Pancreas (tissue), 10 donors: ENCODE measurements at regions not wholly inside any gene's neighbourhood (a gene's known extent, or its start where the extent isn't known, plus 50 kb on each side); places are given as distances from the start of the nearest gene placed in this dataset.

Experiments
- ATAC-seq, 4 donors: fragments of 200-7000 bp; cut with Tn5 transposase; one replicate each; pipeline versions ENCODE4 v1.8.0 to v1.9.1; 2020; ENCODE audit warnings: mild to moderate bottlenecking in 4 of 4, moderate library complexity in 4 of 4
- DNase-seq, 6 donors: peaks; one replicate each; pipeline ENCODE4 v3.0.0-alpha.2; 2020
- FAIRE-seq: peaks from 2 replicates; lab custom pipeline; 2012; peaks lifted over from hg19 to GRCh38; lab: Jason Lieb, UNC
- H3K27ac ChIP-seq, 4 donors: fragments of 200-600 bp; sonication (generic); 1 replicate in 3 of 4; 2 replicates in 1 of 4; pipeline versions ENCODE4 v1.5.0 to v1.8.0; 2020
- H3K27me3 ChIP-seq, 4 donors: fragments of 200-600 bp; one replicate each; pipeline ENCODE4 v1.8.0; 2021
- H3K36me3 ChIP-seq, 3 donors: fragments of 200-600 bp; sonication (generic) in 1 of 3; one replicate each; pipeline versions ENCODE4 v1.5.0 to v1.8.0; 2020 to 2021
- H3K4me1 ChIP-seq, 3 donors: fragments of 200-600 bp; one replicate each; pipeline ENCODE4 v1.8.0; 2021
- H3K4me3 ChIP-seq, 4 donors: fragments of 200-600 bp; sonication (generic) in 2 of 4; one replicate each; pipeline versions ENCODE4 v1.5.0 to v1.8.0; 2020 to 2021
- H3K9me3 ChIP-seq, 4 donors: fragments of 200-600 bp; one replicate each; pipeline ENCODE4 v1.8.0; 2021
- WGBS, 2 donors: extraction: QIAGEN DNeasy Blood & Tissue Kit; methylation state at CpG; one replicate each; pipeline ENCODE4 v1.1.7; 2013; 5-methylcytosine and 5-hydroxymethylcytosine counted together
- intact Hi-C, 3 donors: fragments of 100-400 bp; cut with DNase I; formaldehyde crosslinking; loops; one replicate each; pipeline versions ENCODE4 v1.11.1 to v1.14.2; 2022
- TF ChIP-seq, protein P1 (sequence below), 4 donors: fragments of 200-600 bp; sonication (generic) in 3 of 4; IDR thresholded peaks; one replicate each; pipeline versions ENCODE4 v1.5.0 to v1.8.0; 2021; ENCODE audit warnings: antibody characterized with exemption in 4 of 4
- donor health status: healthy with polysubstance abuse.
- donor health status: DM: no; HTN: no; CAD: no; lungs with moderate emphysema.
- donor health status: DM: no; HTN: no; CAD: no.
- donor health status: control.
- donor health status: control.
- donor health status: Bipolar disorder and iron deficiency.
- donor health status: DM: yes; HTN: yes; CAD: no.
- donor health status: DM: no; HTN: no; CAD: no.
- donor health status: DM: no; HTN: no; CAD: no.
- donor health status: DM: yes; HTN: yes; CAD: no.

DNA sequence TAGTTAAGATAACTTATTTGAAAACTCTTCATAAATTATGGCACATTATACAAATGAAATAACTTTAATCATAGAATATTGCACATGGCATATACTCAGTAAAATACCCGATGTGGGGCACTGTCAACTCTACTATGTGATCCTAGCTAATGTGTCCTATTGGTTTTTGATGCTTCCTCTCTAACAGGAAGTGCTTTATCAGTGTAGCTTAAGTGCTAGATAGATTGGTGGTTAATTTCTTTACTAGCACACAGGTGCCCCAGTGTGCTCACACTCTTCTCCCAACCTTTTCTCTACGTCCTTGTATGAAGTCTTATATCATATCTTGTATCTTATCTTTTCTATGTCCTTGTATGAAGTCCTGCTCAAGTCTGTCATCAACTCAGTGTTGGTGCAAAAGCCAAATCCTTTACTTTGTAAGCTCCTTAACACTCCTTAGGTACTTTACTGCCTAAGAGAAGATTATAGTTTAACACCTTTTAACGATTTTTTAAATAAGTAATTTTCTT is 358.9 kb downstream of the CENPW start:
- TF ChIP-seq, protein P1, sequence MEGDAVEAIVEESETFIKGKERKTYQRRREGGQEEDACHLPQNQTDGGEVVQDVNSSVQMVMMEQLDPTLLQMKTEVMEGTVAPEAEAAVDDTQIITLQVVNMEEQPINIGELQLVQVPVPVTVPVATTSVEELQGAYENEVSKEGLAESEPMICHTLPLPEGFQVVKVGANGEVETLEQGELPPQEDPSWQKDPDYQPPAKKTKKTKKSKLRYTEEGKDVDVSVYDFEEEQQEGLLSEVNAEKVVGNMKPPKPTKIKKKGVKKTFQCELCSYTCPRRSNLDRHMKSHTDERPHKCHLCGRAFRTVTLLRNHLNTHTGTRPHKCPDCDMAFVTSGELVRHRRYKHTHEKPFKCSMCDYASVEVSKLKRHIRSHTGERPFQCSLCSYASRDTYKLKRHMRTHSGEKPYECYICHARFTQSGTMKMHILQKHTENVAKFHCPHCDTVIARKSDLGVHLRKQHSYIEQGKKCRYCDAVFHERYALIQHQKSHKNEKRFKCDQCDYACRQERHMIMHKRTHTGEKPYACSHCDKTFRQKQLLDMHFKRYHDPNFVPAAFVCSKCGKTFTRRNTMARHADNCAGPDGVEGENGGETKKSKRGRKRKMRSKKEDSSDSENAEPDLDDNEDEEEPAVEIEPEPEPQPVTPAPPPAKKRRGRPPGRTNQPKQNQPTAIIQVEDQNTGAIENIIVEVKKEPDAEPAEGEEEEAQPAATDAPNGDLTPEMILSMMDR (IDR thresholded peaks at IDR 0.05) = no peak
- ATAC-seq = no peak
- no peak for DNase-seq
- FAIRE-seq = no peak
- Histone ChIP-seq H3K9me3 (no peaks in the 10 kb centered on the region), H3K27me3 (no peaks in the 10 kb centered on the region), H3K27ac (no peak overlapping the region), H3K4me1 (no peaks in the 10 kb centered on the region), H3K36me3 (no peaks in the 10 kb centered on the region), H3K4me3 (no peak overlapping the region)
- WGBS, 2 donors = 16 to 30% methylated on average over 3 of the region's 3 CpGs
- intact Hi-C loops = no loop called here

DNA sequence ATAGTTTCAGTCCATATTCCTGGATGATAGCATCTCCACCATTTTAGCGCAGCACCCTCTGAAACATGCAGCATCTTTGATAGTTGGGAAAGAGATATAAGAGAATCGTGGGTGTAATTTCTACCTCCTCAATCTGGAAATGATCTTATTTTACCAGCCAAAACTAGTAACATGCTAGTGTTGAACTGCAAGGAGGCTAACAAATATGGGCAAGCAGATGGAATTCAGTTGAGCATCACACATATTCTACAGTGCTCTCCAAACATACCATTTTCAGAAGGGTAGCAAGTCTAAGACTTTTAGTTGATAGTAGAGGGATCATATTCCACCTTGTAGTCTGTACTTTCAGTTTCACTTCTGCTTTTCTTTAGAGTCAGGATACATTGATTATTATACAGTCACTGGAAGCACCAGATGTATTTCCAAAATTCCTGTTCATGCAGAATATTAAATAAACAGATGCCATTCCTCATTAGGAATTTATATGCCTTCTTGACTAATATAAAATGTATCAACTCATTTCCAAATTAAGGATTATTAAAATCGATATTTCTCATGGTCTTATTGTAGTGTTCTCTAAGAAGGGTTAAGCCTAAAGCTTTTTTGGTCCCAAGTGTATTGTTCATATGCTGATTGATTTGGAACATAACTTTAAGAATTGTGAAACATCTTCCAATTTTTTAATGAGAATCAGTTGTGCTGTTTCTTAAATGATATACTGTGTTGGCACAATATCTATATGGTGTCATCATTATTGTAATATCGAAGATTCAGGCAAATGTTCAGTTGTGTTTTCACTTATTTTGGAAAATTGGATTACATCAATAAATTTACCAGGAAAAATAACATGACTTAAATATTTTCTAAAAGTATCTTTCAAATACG is 362.0 kb downstream of the CENPW start:
- H3K27me3 ChIP-seq = no peaks in the 10 kb centered on the region
- TF ChIP-seq, protein P1 (IDR thresholded peaks at IDR 0.05) = no peak
- no peak overlapping the region for H3K4me3 ChIP-seq
- H3K9me3 ChIP-seq = no peaks in the 10 kb centered on the region
- DNase-seq (no peak), FAIRE-seq (no peak), ATAC-seq (no peak)
- WGBS, 2 donors = 50 to 67% methylated on average over 5 of the region's 5 CpGs
- H3K27ac ChIP-seq = no peak overlapping the region
- H3K36me3 ChIP-seq = no peaks in the 10 kb centered on the region
- intact Hi-C loops = no loop called here
- no peaks in the 10 kb centered on the region for H3K4me1 ChIP-seq

DNA sequence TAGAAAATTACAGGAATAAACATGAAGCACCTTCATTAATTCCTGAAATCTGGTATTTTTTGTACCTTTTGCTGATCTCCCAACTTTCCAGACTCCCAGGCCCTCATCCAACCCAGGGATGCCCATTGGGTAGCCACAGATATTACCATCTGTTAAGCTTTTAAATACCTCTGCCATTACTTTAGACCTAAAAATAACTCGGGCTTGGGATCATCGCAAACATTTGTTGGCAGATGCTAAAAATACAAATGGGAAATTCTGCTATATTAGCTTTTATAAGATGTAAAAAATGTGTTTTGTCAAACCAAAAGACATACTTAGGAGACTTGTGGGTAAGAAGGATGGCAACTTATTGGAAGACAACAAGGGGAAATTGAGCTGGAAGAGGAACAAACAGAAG is 376.1 kb downstream of the CENPW start:
- Histone ChIP-seq H3K27me3 (no peaks in the 10 kb centered on the region), H3K4me1 (no peaks in the 10 kb centered on the region), H3K36me3 (no peaks in the 10 kb centered on the region), H3K9me3 (no peaks in the 10 kb centered on the region), H3K4me3 (no peak overlapping the region), H3K27ac (no peak overlapping the region)
- intact Hi-C loops = no loop called here
- no peak for FAIRE-seq
- WGBS, 2 donors = 60 to 68% methylated on average over 2 of the region's 2 CpGs
- TF ChIP-seq, protein P1 (IDR thresholded peaks at IDR 0.05) = no peak
- DNase-seq = no peak
- no peak for ATAC-seq

DNA sequence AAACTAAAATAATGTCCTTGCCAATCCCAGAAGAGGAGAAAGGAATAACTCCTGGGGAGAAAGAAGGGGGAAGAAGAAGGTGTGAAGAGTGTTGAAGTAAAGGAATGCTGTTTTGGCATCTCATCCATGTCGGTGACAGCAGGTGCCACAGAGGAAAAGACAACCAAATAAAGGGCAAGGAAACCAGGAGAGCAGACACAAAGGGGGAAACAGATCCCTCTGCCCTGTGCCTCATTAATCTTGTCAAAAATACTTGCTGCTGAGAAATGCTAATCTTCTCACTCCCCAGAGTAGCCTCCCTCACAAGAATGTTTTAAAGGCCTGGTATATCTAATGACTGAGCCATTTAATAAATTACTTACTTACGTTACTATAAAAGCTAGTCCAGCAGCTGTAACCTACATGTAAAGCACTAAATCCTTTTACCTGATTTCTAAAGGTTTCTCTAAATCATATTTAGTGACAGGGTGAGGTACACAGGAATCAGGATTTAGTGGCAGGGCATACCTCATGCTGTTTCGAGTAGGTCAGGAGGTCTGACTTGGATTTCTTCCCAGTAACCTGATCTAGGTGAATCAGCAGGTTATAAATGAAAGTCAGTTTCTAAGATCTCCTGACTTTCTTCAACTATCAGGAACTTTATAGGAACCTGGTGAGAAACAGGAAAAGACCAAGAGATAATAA is 377.1 kb downstream of the CENPW start:
- ATAC-seq (peak in 1 of 4 donors; percentile 59), DNase-seq (no peak), FAIRE-seq (no peak)
- WGBS, 2 donors = 24 to 27% methylated on average over 3 of the region's 3 CpGs
- H3K4me1 ChIP-seq = no peaks in the 10 kb centered on the region
- TF ChIP-seq, protein P1 (IDR thresholded peaks at IDR 0.05) = no peak
- no peaks in the 10 kb centered on the region for H3K9me3 ChIP-seq
- no peaks in the 10 kb centered on the region for H3K27me3 ChIP-seq
- no peak overlapping the region for H3K4me3 ChIP-seq
- intact Hi-C loops = no loop called here
- H3K27ac ChIP-seq = no peak overlapping the region
- H3K36me3 ChIP-seq = no peaks in the 10 kb centered on the region
